WTC11 (cell line): ENCODE measurements at regions not wholly inside any gene's neighbourhood (a gene's known extent, or its start where the extent isn't known, plus 50 kb on each side); places are given as distances from the start of the nearest gene placed in this dataset.

ENCODE experiments used
- ATAC-seq: fragments of 200-7000 bp; cut with Tn5 transposase; 2 replicates; pipeline ENCODE4 v1.10.0; 2021; ENCODE audit warnings: mild to moderate bottlenecking, moderate library complexity
- CTCF ChIA-PET: fragments of 300-600 bp; sonication (Branson Sonifier 250); formaldehyde crosslinking; loops from one replicate; lab custom pipeline; 2021; ENCODE audit warnings: antibody characterized with exemption; lab: Charles Lee
- POLR2A ChIA-PET: fragments of 350-600 bp; sonication (Branson Sonifier 250); formaldehyde crosslinking; loops from one replicate; lab custom pipeline; 2021; ENCODE audit warnings: antibody characterized with exemption; lab: Charles Lee
- DNase-seq: peaks from one replicate; pipeline ENCODE4 v3.0.0; 2021; ENCODE audit warnings: low spot score
- H3K27ac Mint-ChIP-seq: 2 replicates; pipeline ENCODE4 v1.8.0; 2021; ENCODE audit warnings: mixed read lengths
- H3K27me3 Mint-ChIP-seq: 2 replicates; pipeline ENCODE4 v1.8.0; 2021; ENCODE audit warnings: low read depth, mild to moderate bottlenecking, moderate library complexity, mixed read lengths
- H3K36me3 Mint-ChIP-seq: 2 replicates; pipeline ENCODE4 v1.8.0; 2021; ENCODE audit warnings: mixed read lengths
- H3K4me1 Mint-ChIP-seq: 2 replicates; pipeline ENCODE4 v1.8.0; 2022; ENCODE audit warnings: mixed read lengths
- H3K4me3 Mint-ChIP-seq: 2 replicates; pipeline ENCODE4 v1.8.0; 2021; ENCODE audit warnings: mild to moderate bottlenecking, moderate library complexity, mixed read lengths
- H3K9me3 Mint-ChIP-seq: 2 replicates; pipeline ENCODE4 v1.8.0; 2021; ENCODE audit warnings: mixed read lengths
- AFF4 ChIP-seq: sonication (generic); formaldehyde crosslinking; IDR thresholded peaks from 2 replicates; pipeline ENCODE4 v1.8.1; 2023; ENCODE audit warnings: mild to moderate bottlenecking, missing genetic modification reagents, borderline replicate concordance
- CBFB ChIP-seq: sonication (generic); formaldehyde crosslinking; IDR thresholded peaks from 2 replicates; pipeline ENCODE4 v1.8.1; 2022; ENCODE audit warnings: mild to moderate bottlenecking, low read depth, missing genetic modification reagents
- CREB1 ChIP-seq: sonication (generic); formaldehyde crosslinking; IDR thresholded peaks from 2 replicates; pipeline ENCODE4 v1.8.0; 2023; ENCODE audit warnings: mild to moderate bottlenecking, missing genetic modification reagents
- CREM ChIP-seq: sonication (generic); formaldehyde crosslinking; IDR thresholded peaks from 2 replicates; pipeline ENCODE4 v1.8.1; 2022; ENCODE audit warnings: mild to moderate bottlenecking, missing genetic modification reagents, moderate library complexity
- FOXK1 ChIP-seq: sonication (generic); formaldehyde crosslinking; IDR thresholded peaks from 2 replicates; pipeline ENCODE4 v1.8.0; 2022; ENCODE audit warnings: mild to moderate bottlenecking, moderate library complexity, missing genetic modification reagents
- GRHL2 ChIP-seq: fragments of 250-450 bp; sonication (Bioruptor Pico); IDR thresholded peaks from 2 replicates; pipeline ENCODE4 v1.8.0; 2022; ENCODE audit warnings: mild to moderate bottlenecking, moderate library complexity; ENCODE audit not compliant: insufficient replicate concordance, severe bottlenecking
- GTF2I ChIP-seq: fragments of 250-450 bp; sonication (Bioruptor Pico); conservative IDR thresholded peaks from 2 replicates; pipeline ENCODE4 v1.4.0; 2021; ENCODE audit warnings: mild to moderate bottlenecking
- KAT7 ChIP-seq: sonication (generic); formaldehyde crosslinking; IDR thresholded peaks from 2 replicates; pipeline ENCODE4 v1.8.1; 2023; ENCODE audit warnings: missing genetic modification reagents, mild to moderate bottlenecking, borderline replicate concordance
- MXD4 ChIP-seq: fragments of 250-450 bp; sonication (Bioruptor Pico); IDR thresholded peaks from 2 replicates; pipeline ENCODE4 v1.8.0; 2021; ENCODE audit warnings: mild to moderate bottlenecking, moderate library complexity, borderline replicate concordance
- NR2C2 ChIP-seq: sonication (generic); formaldehyde crosslinking; IDR thresholded peaks from 2 replicates; pipeline ENCODE4 v1.8.0; 2022; ENCODE audit warnings: mild to moderate bottlenecking, missing genetic modification reagents
- SMAD3 ChIP-seq: sonication (generic); formaldehyde crosslinking; IDR thresholded peaks from 2 replicates; pipeline ENCODE4 v1.8.0; 2022; ENCODE audit warnings: missing genetic modification reagents, mild to moderate bottlenecking, borderline replicate concordance
- TP53 ChIP-seq: sonication (generic); formaldehyde crosslinking; IDR thresholded peaks from 2 replicates; pipeline ENCODE4 v1.8.1; 2023; ENCODE audit warnings: mild to moderate bottlenecking, missing genetic modification reagents
- ZNF138 ChIP-seq: sonication (generic); formaldehyde crosslinking; conservative IDR thresholded peaks from 2 replicates; pipeline ENCODE4 v1.8.1; 2022; ENCODE audit warnings: mild to moderate bottlenecking, moderate library complexity, missing genetic modification reagents
- ZNF219 ChIP-seq: sonication (generic); formaldehyde crosslinking; IDR thresholded peaks from 2 replicates; pipeline ENCODE4 v1.8.0; 2023; ENCODE audit warnings: missing genetic modification reagents, mild to moderate bottlenecking, borderline replicate concordance
- ZNF232 ChIP-seq: sonication (generic); formaldehyde crosslinking; IDR thresholded peaks from 2 replicates; pipeline ENCODE4 v1.8.0; 2022; ENCODE audit warnings: mild to moderate bottlenecking, missing genetic modification reagents
- ZNF263 ChIP-seq: sonication (generic); formaldehyde crosslinking; IDR thresholded peaks from 2 replicates; pipeline ENCODE4 v1.8.1; 2022; ENCODE audit warnings: low read depth, mild to moderate bottlenecking, moderate library complexity, missing genetic modification reagents
- ZNF396 ChIP-seq: fragments of 250-450 bp; sonication (Bioruptor Pico); IDR thresholded peaks from 2 replicates; pipeline ENCODE4 v1.8.0; 2021; ENCODE audit warnings: mild to moderate bottlenecking, moderate library complexity, borderline replicate concordance
- ZNF416 ChIP-seq: fragments of 250-450 bp; sonication (Bioruptor Pico); IDR thresholded peaks from 2 replicates; pipeline ENCODE4 v1.9.0; 2021; ENCODE audit warnings: mild to moderate bottlenecking, inconsistent platforms
- TF ChIP-seq, protein P1 (sequence below): fragments of 250-450 bp; sonication (Bioruptor Pico); conservative IDR thresholded peaks from 2 replicates; pipeline ENCODE4 v1.9.0; 2021; ENCODE audit warnings: mild to moderate bottlenecking
- TF ChIP-seq, protein P2 (sequence below): sonication (generic); formaldehyde crosslinking; IDR thresholded peaks from 2 replicates; pipeline ENCODE4 v1.8.1; 2023; ENCODE audit warnings: mild to moderate bottlenecking, moderate library complexity, missing genetic modification reagents
- TF ChIP-seq, protein P3 (sequence below): sonication (generic); formaldehyde crosslinking; conservative IDR thresholded peaks from 2 replicates; pipeline ENCODE4 v1.8.1; 2022; ENCODE audit warnings: mild to moderate bottlenecking, missing genetic modification reagents
- TF ChIP-seq, protein P4 (sequence below): sonication (generic); formaldehyde crosslinking; IDR thresholded peaks from 2 replicates; pipeline ENCODE4 v1.8.1; 2023; ENCODE audit warnings: mild to moderate bottlenecking, missing genetic modification reagents, moderate library complexity

DNA sequence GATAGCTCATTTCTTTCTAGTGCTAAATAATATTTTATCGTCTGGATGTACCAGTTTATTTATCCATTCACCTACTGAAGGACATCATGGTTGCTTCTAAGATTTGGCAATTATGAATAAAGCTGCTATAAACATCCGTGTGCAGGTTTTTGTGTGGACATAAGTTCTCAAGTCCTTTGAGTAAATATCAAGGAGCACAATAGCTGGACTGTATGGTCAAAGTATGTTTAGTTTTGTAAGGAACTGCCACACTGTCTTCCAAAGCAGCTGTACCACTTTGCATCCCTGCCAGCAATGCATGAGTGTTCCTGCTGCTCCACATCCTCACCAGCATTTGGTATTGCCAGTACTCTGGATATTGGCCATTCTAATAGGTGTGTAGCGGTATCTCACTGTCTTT lies 447.4 kb downstream of the MED13L start (continued):
- TF ChIP-seq, protein P1, sequence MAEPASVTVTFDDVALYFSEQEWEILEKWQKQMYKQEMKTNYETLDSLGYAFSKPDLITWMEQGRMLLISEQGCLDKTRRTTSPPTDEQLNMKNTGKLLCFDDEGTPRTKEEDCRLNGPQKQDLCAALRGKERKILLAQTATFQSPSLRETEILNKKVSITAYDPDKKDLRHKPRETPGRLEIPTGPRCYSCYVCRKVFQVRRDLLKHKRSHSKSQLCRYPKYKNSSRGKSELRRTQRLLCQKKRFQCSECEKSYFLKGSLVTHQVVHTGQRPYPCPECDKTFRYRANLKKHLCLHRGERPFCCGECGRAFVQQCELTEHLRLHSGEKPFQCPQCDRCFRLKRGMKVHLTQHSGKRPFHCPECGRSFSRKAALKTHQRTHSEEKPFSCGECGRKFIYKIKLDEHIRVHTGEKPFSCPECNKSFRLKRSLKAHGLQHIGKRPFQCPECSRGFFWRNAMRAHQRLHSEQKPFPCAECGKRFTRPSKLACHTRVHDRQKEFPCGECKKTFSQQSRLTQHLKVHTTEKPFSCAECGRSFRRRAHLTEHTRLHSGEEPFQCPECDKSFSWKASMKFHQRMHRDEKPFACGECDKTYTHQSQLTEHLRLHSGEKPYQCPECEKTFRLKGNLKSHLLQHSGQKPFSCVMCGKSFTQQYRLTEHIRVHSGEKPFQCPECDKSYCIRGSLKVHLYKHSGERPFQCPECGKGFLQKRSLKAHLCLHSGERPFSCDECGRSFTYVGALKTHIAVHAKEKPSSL (CRISPR knock-in tag): no peak
- TF ChIP-seq ZNF232 (no peak), CBFB (CRISPR knock-in tag) (no peak), SMAD3 (CRISPR knock-in tag) (no peak)

- peaks cover 34% of the 10 kb centered on the region for H3K9me3 Mint-ChIP-seq
- no peak for ATAC-seq
Observed at GRCh38 chr12:115828168-115828567, 449.3 kb downstream of the MED13L start.

More at GRCh38 chr12:115828168-115828567, 449.3 kb downstream of the MED13L start:
- H3K27ac Mint-ChIP-seq: no peak overlapping the region
- POLR2A ChIA-PET: no interaction called here
- peaks cover 5% of the 10 kb centered on the region for H3K27me3 Mint-ChIP-seq
- CTCF ChIA-PET: no interaction called here
- H3K4me1 Mint-ChIP-seq: no peaks in the 10 kb centered on the region
- DNase-seq: no peak
- TF ChIP-seq NR2C2: no peak
- no peak for TF ChIP-seq TP53 (CRISPR knock-in tag)
- no peak for TF ChIP-seq ZNF396 (CRISPR knock-in tag)
- TF ChIP-seq MXD4 (CRISPR knock-in tag): no peak
- TF ChIP-seq ZNF263 (CRISPR knock-in tag): no peak
- no peak for TF ChIP-seq ZNF219 (CRISPR knock-in tag)
- no peak for TF ChIP-seq GTF2I
- TF ChIP-seq CREB1 (CRISPR knock-in tag): no peak
- TF ChIP-seq, protein P2, sequence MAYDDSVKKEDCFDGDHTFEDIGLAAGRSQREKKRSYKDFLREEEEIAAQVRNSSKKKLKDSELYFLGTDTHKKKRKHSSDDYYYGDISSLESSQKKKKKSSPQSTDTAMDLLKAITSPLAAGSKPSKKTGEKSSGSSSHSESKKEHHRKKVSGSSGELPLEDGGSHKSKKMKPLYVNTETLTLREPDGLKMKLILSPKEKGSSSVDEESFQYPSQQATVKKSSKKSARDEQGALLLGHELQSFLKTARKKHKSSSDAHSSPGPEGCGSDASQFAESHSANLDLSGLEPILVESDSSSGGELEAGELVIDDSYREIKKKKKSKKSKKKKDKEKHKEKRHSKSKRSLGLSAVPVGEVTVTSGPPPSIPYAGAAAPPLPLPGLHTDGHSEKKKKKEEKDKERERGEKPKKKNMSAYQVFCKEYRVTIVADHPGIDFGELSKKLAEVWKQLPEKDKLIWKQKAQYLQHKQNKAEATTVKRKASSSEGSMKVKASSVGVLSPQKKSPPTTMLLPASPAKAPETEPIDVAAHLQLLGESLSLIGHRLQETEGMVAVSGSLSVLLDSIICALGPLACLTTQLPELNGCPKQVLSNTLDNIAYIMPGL (CRISPR knock-in tag): no peak
- TF ChIP-seq, protein P3, sequence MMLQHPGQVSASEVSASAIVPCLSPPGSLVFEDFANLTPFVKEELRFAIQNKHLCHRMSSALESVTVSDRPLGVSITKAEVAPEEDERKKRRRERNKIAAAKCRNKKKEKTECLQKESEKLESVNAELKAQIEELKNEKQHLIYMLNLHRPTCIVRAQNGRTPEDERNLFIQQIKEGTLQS (CRISPR knock-in tag): no peak
- no peak for TF ChIP-seq ZNF138 (CRISPR knock-in tag)
- TF ChIP-seq KAT7: no peak
- no peak for TF ChIP-seq FOXK1 (CRISPR knock-in tag)
- no peak for TF ChIP-seq AFF4 (CRISPR knock-in tag)
- TF ChIP-seq GRHL2: no peak
- TF ChIP-seq CREM (CRISPR knock-in tag): no peak
- TF ChIP-seq, protein P4, sequence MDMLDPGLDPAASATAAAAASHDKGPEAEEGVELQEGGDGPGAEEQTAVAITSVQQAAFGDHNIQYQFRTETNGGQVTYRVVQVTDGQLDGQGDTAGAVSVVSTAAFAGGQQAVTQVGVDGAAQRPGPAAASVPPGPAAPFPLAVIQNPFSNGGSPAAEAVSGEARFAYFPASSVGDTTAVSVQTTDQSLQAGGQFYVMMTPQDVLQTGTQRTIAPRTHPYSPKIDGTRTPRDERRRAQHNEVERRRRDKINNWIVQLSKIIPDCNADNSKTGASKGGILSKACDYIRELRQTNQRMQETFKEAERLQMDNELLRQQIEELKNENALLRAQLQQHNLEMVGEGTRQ (CRISPR knock-in tag): no peak
- TF ChIP-seq ZNF416 (CRISPR knock-in tag): no peak
- peaks cover 17% of the 10 kb centered on the region for H3K36me3 Mint-ChIP-seq
- no peak overlapping the region for H3K4me3 Mint-ChIP-seq
